ENCODE measurements at regions not wholly inside any gene's neighbourhood (a gene's known extent, or its start where the extent isn't known, plus 50 kb on each side); places are given as distances from the start of the nearest gene placed in this dataset.

DNA sequence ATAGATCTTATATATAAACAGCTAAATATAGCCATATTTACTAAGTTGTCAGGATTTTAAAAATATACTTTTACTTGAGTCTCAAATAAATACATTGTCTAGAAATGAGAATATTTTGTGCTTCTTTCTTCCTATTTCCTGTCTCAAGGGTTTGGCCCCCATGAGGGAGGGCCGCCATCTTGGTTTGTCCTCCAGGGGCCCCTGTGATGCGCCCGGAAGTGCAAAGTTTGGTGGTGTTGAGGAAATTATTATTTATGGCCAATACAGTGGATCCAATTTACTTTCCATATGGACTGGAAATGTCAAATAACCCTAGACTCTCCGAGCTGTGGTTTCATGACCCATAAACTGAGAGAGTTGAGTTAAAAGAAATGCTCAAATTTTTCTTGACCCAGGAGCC, 104.7 kb upstream of the OTOS start:
- H2BK5ac ChIP-seq (ENCODE audit: low read depth, low read length): no peak overlapping the region
- no peaks in the 10 kb centered on the region for H3K9me3 ChIP-seq (ENCODE audit: insufficient read depth in 2 of 2, low read depth in 1 of 2, low read length in 1 of 2)
- H3K79me1 ChIP-seq (ENCODE audit: low read depth, low read length): no peaks in the 10 kb centered on the region
- no peak overlapping the region for H3K9ac ChIP-seq (replicated peaks in 1 of 4; ENCODE audit: extremely low read depth in 1 of 4, low read depth in 3 of 4, low read length in 3 of 4)
- ChIA-PET CTCF (ENCODE audit: partially characterized antibody) (interaction anchor here (0.8 kb wide), 1 partner anchor 17 kb away, joined by 4 read pairs; no protein-coding TSS in a partner anchor), POLR2A (ENCODE audit: partially characterized antibody) (no interaction called here)
- H2BK12ac ChIP-seq (ENCODE audit: low read depth, low read length): no peak overlapping the region
- H3K4me1 ChIP-seq (replicated peaks in 1 of 4; ENCODE audit: control insufficient read depth in 3 of 4, insufficient read depth in 4 of 4, low read length in 3 of 4): peaks cover 0 to 3% (median 0%) of the 10 kb centered on the region in 4 experiments; a peak in 2 of 7 replicates
- no peak overlapping the region for H2BK120ac ChIP-seq (replicated peaks; ENCODE audit: low read depth, low read length)
- H4K20me1 ChIP-seq (replicated peaks in 1 of 2; ENCODE audit: control insufficient read depth in 1 of 2, insufficient read depth in 2 of 2, low read length in 2 of 2): no peaks in the 10 kb centered on the region
- no peaks in the 10 kb centered on the region for H3K23me2 ChIP-seq (ENCODE audit: low read depth, low read length)
- H3K18ac ChIP-seq (ENCODE audit: extremely low read depth, low read length): no peak overlapping the region
- H3K27ac ChIP-seq (ENCODE audit: low read depth, low read length): no peak overlapping the region
- no peak overlapping the region for H2AFZ ChIP-seq (ENCODE audit: low read length)
- H2AK5ac ChIP-seq (ENCODE audit: low read depth, low read length): no peak overlapping the region
- H3K36me3 ChIP-seq (ENCODE audit: control insufficient read depth in 2 of 4, insufficient read depth in 4 of 4, low read length in 3 of 4): no peaks in the 10 kb centered on the region
- no peak overlapping the region for H2BK20ac ChIP-seq (ENCODE audit: low read length)
- no peak overlapping the region for H3K14ac ChIP-seq (ENCODE audit: insufficient read length)
- H2BK15ac ChIP-seq (ENCODE audit: low read length): no peak overlapping the region
- H3K56ac ChIP-seq (replicated peaks; ENCODE audit: insufficient read length, low read depth, low read length): no peak overlapping the region
- WGBS, 2 experiments (ENCODE audit: extremely low coverage in 1 of 2, insufficient coverage in 1 of 2, insufficient read length in 1 of 2, insufficient replicate concordance in 2 of 2, low coverage in 1 of 2, low lambda C conversion rate in 2 of 2, missing lambda C conversion rate in 1 of 2): 83% methylated on average over 4 of the region's 4 CpGs; no CpG with 5 or more reads in 1 of the 2 experiments
- H3K4me2 ChIP-seq (ENCODE audit: insufficient read depth in 1 of 2, low read depth in 2 of 2, low read length in 2 of 2): no peak overlapping the region
- no peak overlapping the region for H3K4me3 ChIP-seq (ENCODE audit: extremely low read depth in 1 of 4, insufficient read depth in 2 of 4, low read depth in 3 of 4, low read length in 4 of 4)
- no peak overlapping the region for H3K23ac ChIP-seq (ENCODE audit: insufficient read length)
- DNase-seq (ENCODE audit: low read depth in 1 of 2, low spot score in 2 of 2) (no peak), FAIRE-seq (no peak)
- no peaks in the 10 kb centered on the region; a peak in 1 of 7 replicates for H3K27me3 ChIP-seq (replicated peaks in 1 of 4; ENCODE audit: control insufficient read depth in 3 of 4, extremely low read depth in 1 of 4, insufficient read depth in 3 of 4, low read length in 3 of 4)
- H4K8ac ChIP-seq (ENCODE audit: extremely low read depth, insufficient read depth, low read length): no peak overlapping the region
- H4K5ac ChIP-seq (ENCODE audit: insufficient read length, low read depth, low read length): no peak overlapping the region
- no peak overlapping the region for H3K4ac ChIP-seq (replicated peaks; ENCODE audit: insufficient read length, low read depth, low read length)
- H3K79me2 ChIP-seq (ENCODE audit: control insufficient read depth in 1 of 2, insufficient read depth in 2 of 2, low read length in 2 of 2): no peaks in the 10 kb centered on the region
- H4K91ac ChIP-seq (replicated peaks; ENCODE audit: insufficient read length, low read length): no peak overlapping the region
- no peak for TF ChIP-seq FOSL1 (IDR thresholded peaks at IDR 0.05; ENCODE audit: insufficient read depth, low read depth, low read length)
- no peak for TF ChIP-seq SIN3A (conservative IDR thresholded peaks at IDR 0.05 in 1 of 2, IDR thresholded peaks at IDR 0.05 in 1 of 2; ENCODE audit: low read depth in 1 of 2, low read length in 2 of 2)

Measured in H1 (cell line).